Uterus (tissue), 3 donors: ENCODE measurements at regions not wholly inside any gene's neighbourhood (a gene's known extent, or its start where the extent isn't known, plus 50 kb on each side); places are given as distances from the start of the nearest gene placed in this dataset.

Experiments
- DNase-seq, 2 donors: peaks; one replicate each; pipeline ENCODE4 v3.0.0-alpha.2; 2019 to 2020
- H3K27ac ChIP-seq, 2 donors: fragments of 200-600 bp; sonication (generic); 1 replicate in 1 of 2; 2 replicates in 1 of 2; pipeline ENCODE4 v1.5.1; 2016 to 2018
- H3K27me3 ChIP-seq, 2 donors: fragments of 200-600 bp; sonication (generic); one replicate each; pipeline ENCODE4 v1.5.1; 2018 to 2019; ENCODE audit warnings: control low read depth in 1 of 2
- H3K36me3 ChIP-seq, 2 donors: fragments of 200-600 bp; sonication (generic); one replicate each; pipeline ENCODE4 v1.5.1; 2019; ENCODE audit warnings: control low read depth in 1 of 2
- H3K4me1 ChIP-seq, 2 donors: fragments of 200-600 bp; sonication (generic); one replicate each; pipeline ENCODE4 v1.5.1; 2018 to 2019; ENCODE audit warnings: control low read depth in 1 of 2
- H3K4me3 ChIP-seq, 2 donors: fragments of 200-600 bp; sonication (generic); 1 replicate in 1 of 2; 2 replicates in 1 of 2; pipeline ENCODE4 v1.5.1; 2018 to 2019; ENCODE audit warnings: mild to moderate bottlenecking in 1 of 2
- H3K9me3 ChIP-seq, 2 donors: fragments of 200-600 bp; sonication (generic); one replicate each; pipeline ENCODE4 v1.5.1; 2019; ENCODE audit warnings: control low read depth in 1 of 2
- CTCF ChIP-seq, 4 experiments: fragments of 200-600 bp in 2 of 4; fragments of 450-650 bp in 2 of 4; sonication (generic) in 2 of 4; IDR thresholded peaks; one replicate each; pipeline ENCODE4 v1.5.1; 2016 to 2019; ENCODE audit warnings: antibody characterized with exemption in 4 of 4, mild to moderate bottlenecking in 2 of 4, moderate library complexity in 1 of 4
- POLR2A ChIP-seq, 2 donors: fragments of 450-650 bp; IDR thresholded peaks; one replicate each; pipeline ENCODE4 v1.6.1; 2016; ENCODE audit warnings: antibody characterized with exemption in 2 of 2, mild to moderate bottlenecking in 1 of 2, moderate library complexity in 1 of 2
- intact Hi-C: fragments of 100-400 bp; cut with DNase I; formaldehyde crosslinking; loops from one replicate; pipeline ENCODE4 v1.15.1; 2023; ENCODE audit warnings: low total_unique reads
- donor health status: DM: yes; HTN: yes; CAD: no.

- TF ChIP-seq CTCF (IDR thresholded peaks at IDR 0.05) (no peak), POLR2A (IDR thresholded peaks at IDR 0.05) (no peak)
- H3K4me3 ChIP-seq: no peak overlapping the region
- intact Hi-C loops: no loop called here
- H3K27me3 ChIP-seq: no peaks in the 10 kb centered on the region
- peak overlapping the region; percentile 78 to 87 for H3K27ac ChIP-seq
- H3K4me1 ChIP-seq: peaks cover 6 to 22% of the 10 kb centered on the region in 2 donors
- peak; percentile 70 to 83 for DNase-seq
- no peaks in the 10 kb centered on the region for H3K36me3 ChIP-seq
- H3K9me3 ChIP-seq: no peaks in the 10 kb centered on the region
Observed at GRCh38 chr3:188978421-188979171, 193.2 kb upstream of the TPRG1 start.

- TF ChIP-seq CTCF (IDR thresholded peaks at IDR 0.05) (no peak), POLR2A (IDR thresholded peaks at IDR 0.05) (no peak)
- peaks cover 4 to 17% of the 10 kb centered on the region in 2 donors for H3K4me1 ChIP-seq
- intact Hi-C loops: no loop called here
- H3K9me3 ChIP-seq: no peaks in the 10 kb centered on the region
- no peaks in the 10 kb centered on the region for H3K27me3 ChIP-seq
- H3K27ac ChIP-seq: peak overlapping the region; percentile 78 to 87
- H3K4me3 ChIP-seq: peak overlapping the region in 1 of 2 donors; percentile 5
- no peaks in the 10 kb centered on the region for H3K36me3 ChIP-seq
- no peak for DNase-seq
Observed at GRCh38 chr3:188979248-188979647, 192.5 kb upstream of the TPRG1 start.

- TF ChIP-seq POLR2A (IDR thresholded peaks at IDR 0.05) (no peak), CTCF (IDR thresholded peaks at IDR 0.05) (no peak)
- H3K4me3 ChIP-seq: no peak overlapping the region
- intact Hi-C loops: no loop called here
Observed at GRCh38 chr3:188979669-188980310, 192.0 kb upstream of the TPRG1 start.

GRCh38 chr3:188993181-188993580 lies 178.6 kb upstream of the TPRG1 start:
- DNase-seq: no peak
- no peaks in the 10 kb centered on the region for H3K4me1 ChIP-seq
- intact Hi-C loops: no loop called here
- H3K36me3 ChIP-seq: no peaks in the 10 kb centered on the region
- H3K4me3 ChIP-seq: no peak overlapping the region
- H3K9me3 ChIP-seq: no peaks in the 10 kb centered on the region
- TF ChIP-seq POLR2A (IDR thresholded peaks at IDR 0.05) (no peak), CTCF (IDR thresholded peaks at IDR 0.05) (no peak)
- H3K27me3 ChIP-seq: no peaks in the 10 kb centered on the region
- H3K27ac ChIP-seq: no peak overlapping the region

More at GRCh38 chr3:188979669-188980310, 192.0 kb upstream of the TPRG1 start:
- peak overlapping the region; percentile 78 to 87 for H3K27ac ChIP-seq
- DNase-seq: peak; percentile 58 to 65
- no peaks in the 10 kb centered on the region for H3K27me3 ChIP-seq
- H3K4me1 ChIP-seq: peaks cover 0 to 12% of the 10 kb centered on the region in 2 donors
- H3K36me3 ChIP-seq: no peaks in the 10 kb centered on the region
- H3K9me3 ChIP-seq: no peaks in the 10 kb centered on the region

GRCh38 chr3:189001559-189001958 lies 170.2 kb upstream of the TPRG1 start:
- H3K27ac ChIP-seq: no peak overlapping the region
- no peak overlapping the region for H3K4me3 ChIP-seq
- H3K27me3 ChIP-seq: no peaks in the 10 kb centered on the region
- H3K36me3 ChIP-seq: no peaks in the 10 kb centered on the region
- no peaks in the 10 kb centered on the region for H3K4me1 ChIP-seq
- DNase-seq: no peak
- intact Hi-C loops: no loop called here
- TF ChIP-seq CTCF (IDR thresholded peaks at IDR 0.05): no peak
- no peak for TF ChIP-seq POLR2A (IDR thresholded peaks at IDR 0.05)
- H3K9me3 ChIP-seq: no peaks in the 10 kb centered on the region
